Panc1 (cell line): ENCODE measurements at regions not wholly inside any gene's neighbourhood (a gene's known extent, or its start where the extent isn't known, plus 50 kb on each side); places are given as distances from the start of the nearest gene placed in this dataset.

Source experiments
- ATAC-seq: fragments of 200-7000 bp; cut with Tn5 transposase; 2 replicates; pipeline ENCODE4 v1.9.1; 2020; ENCODE audit warnings: mild to moderate bottlenecking, moderate library complexity
- BruUV-seq: library from RNA; stranded (reverse); fragments of 400-500 nt; replicated peaks from 2 replicates; lab custom pipeline; 2021; lab: Mats Ljungman, UMichigan
- CTCF ChIA-PET: fragments of 300-600 bp; sonication (Branson Sonifier 250); formaldehyde crosslinking; loops from one replicate; lab custom pipeline; 2022; ENCODE audit warnings: antibody characterized with exemption; lab: Charles Lee
- POLR2A ChIA-PET: fragments of 300-600 bp; sonication (Branson Sonifier 250); formaldehyde crosslinking; loops from one replicate; lab custom pipeline; 2022; ENCODE audit warnings: antibody characterized with exemption; lab: Charles Lee
- DNase-seq: peaks from one replicate; pipeline ENCODE4 v3.0.0-alpha.2; 2010; ENCODE audit warnings: low read depth, low spot score
- H3K27ac ChIP-seq: 2 replicates; pipeline ENCODE4 v1.5.1; 2011; ENCODE audit warnings: mild to moderate bottlenecking, low read length, inconsistent platforms
- H3K27me3 ChIP-seq: fragments of 200-500 bp; sonication (Bioruptor generic); 2 replicates; pipeline ENCODE4 v1.6.0; 2014; ENCODE audit warnings: low read length, inconsistent platforms; ENCODE audit not compliant: control insufficient read depth, insufficient read depth
- H3K36me3 ChIP-seq: fragments of 200-500 bp; sonication (Bioruptor generic); 2 replicates; pipeline ENCODE4 v1.5.1; 2014; ENCODE audit warnings: inconsistent platforms, mild to moderate bottlenecking, low read length, moderate library complexity; ENCODE audit not compliant: control insufficient read depth, insufficient read depth
- H3K4me1 ChIP-seq: 2 replicates; pipeline ENCODE4 v1.5.1; 2011; ENCODE audit warnings: inconsistent platforms, mild to moderate bottlenecking, low read length, moderate library complexity; ENCODE audit not compliant: control insufficient read depth, insufficient read depth
- H3K4me3 ChIP-seq, 2 experiments: 2 replicates each; pipeline ENCODE4 v1.5.1; 2011 to 2012; ENCODE audit warnings: low read depth in 2 of 2, low read length in 2 of 2, mild to moderate bottlenecking in 2 of 2, inconsistent platforms in 1 of 2, moderate library complexity in 1 of 2
- H3K9me3 ChIP-seq: fragments of 200-500 bp; sonication (Bioruptor generic); 2 replicates; pipeline ENCODE4 v1.5.1; 2014; ENCODE audit warnings: low read depth, mild to moderate bottlenecking, inconsistent platforms, low read length, moderate library complexity; ENCODE audit not compliant: control insufficient read depth, insufficient read depth
- POLR2AphosphoS5 ChIP-seq: IDR thresholded peaks from 2 replicates; pipeline ENCODE4 v1.6.1; 2012; ENCODE audit warnings: mild to moderate bottlenecking, low read depth, low read length, moderate library complexity
- REST ChIP-seq, 2 experiments: IDR thresholded peaks; 2 replicates each; pipeline ENCODE4 v1.6.1; 2011 to 2012; ENCODE audit warnings: low read depth in 2 of 2, control low read depth in 1 of 2, low read length in 1 of 2, mild to moderate bottlenecking in 1 of 2, moderate library complexity in 1 of 2; ENCODE audit not compliant: insufficient read depth in 1 of 2
- SIN3A ChIP-seq: IDR thresholded peaks from 2 replicates; pipeline ENCODE4 v1.6.1; 2012; ENCODE audit warnings: low read depth, mild to moderate bottlenecking, low read length, moderate library complexity, borderline replicate concordance; ENCODE audit not compliant: insufficient read depth
- TCF7L2 ChIP-seq: IDR thresholded peaks from 2 replicates; pipeline ENCODE4 v1.6.1; 2011; ENCODE audit warnings: mild to moderate bottlenecking, low read depth, low read length, inconsistent platforms
- in situ Hi-C: cut with HindIII; loops from 2 replicates; pipeline ENCODE4 v1.10.0; 2016; ENCODE audit warnings: low sequenced_read_pairs, low pct_unique_long_range_greater_than_20kb
- intact Hi-C: fragments of 100-400 bp; cut with micrococcal nuclease; formaldehyde crosslinking; loops from one replicate; pipeline ENCODE4 v1.10.0; 2022; ENCODE audit not compliant: unreplicated experiment
- TF ChIP-seq, protein P1 (sequence below): fragments of 450-650 bp; IDR thresholded peaks from 2 replicates; pipeline ENCODE4 v1.5.1; 2017; ENCODE audit warnings: mild to moderate bottlenecking

DNA sequence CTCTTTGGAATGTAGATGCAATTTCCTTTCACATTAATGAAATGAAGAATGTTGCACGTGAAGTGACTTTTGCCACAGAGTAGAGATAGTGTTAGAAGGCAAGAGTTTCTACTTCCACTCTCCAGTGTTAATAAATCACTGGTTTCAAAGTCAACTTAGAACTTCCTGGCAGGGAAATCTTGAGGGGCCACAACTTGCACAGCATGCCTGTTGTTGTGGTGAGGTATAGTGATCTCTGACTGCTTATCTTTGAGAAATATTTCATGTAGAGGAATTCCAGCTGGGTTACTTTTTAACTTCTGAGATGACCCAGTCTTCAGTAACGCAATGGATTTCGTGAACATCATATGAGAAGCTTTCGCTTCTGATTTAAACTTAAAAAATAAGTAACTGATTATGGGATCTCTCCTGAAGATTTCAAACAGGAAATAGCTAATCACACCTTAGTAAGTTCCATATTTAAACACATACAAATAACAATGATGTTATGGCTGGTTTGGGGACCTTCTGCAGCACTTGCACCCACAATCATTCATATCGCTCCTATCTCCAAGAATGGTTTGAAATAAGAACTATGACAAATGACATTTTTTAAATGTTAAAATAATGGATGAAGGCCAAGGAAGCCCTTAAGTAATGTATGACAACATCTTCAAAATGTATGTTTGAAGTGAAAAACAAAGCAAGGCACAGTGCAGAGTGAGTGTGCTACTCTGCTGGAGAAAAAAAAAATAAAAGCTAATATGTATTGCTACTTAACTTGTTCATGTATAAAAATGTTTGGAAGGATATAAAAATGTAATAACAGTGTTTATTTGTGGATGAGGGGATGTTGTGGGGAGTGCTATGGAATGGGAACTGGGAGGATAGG lies 726.5 kb upstream of the NECTIN3 start:
- H3K36me3 ChIP-seq: no peaks in the 10 kb centered on the region
- H3K4me3 ChIP-seq: no peak overlapping the region
- TF ChIP-seq, protein P1, sequence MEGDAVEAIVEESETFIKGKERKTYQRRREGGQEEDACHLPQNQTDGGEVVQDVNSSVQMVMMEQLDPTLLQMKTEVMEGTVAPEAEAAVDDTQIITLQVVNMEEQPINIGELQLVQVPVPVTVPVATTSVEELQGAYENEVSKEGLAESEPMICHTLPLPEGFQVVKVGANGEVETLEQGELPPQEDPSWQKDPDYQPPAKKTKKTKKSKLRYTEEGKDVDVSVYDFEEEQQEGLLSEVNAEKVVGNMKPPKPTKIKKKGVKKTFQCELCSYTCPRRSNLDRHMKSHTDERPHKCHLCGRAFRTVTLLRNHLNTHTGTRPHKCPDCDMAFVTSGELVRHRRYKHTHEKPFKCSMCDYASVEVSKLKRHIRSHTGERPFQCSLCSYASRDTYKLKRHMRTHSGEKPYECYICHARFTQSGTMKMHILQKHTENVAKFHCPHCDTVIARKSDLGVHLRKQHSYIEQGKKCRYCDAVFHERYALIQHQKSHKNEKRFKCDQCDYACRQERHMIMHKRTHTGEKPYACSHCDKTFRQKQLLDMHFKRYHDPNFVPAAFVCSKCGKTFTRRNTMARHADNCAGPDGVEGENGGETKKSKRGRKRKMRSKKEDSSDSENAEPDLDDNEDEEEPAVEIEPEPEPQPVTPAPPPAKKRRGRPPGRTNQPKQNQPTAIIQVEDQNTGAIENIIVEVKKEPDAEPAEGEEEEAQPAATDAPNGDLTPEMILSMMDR: no peak
- TF ChIP-seq REST (IDR thresholded peaks at IDR 0.05; ENCODE audit: insufficient read depth in 1 of 2, low read depth in 2 of 2, low read length in 1 of 2): no peak
- TF ChIP-seq SIN3A: no peak
- no peak for TF ChIP-seq TCF7L2
- TF ChIP-seq POLR2AphosphoS5: no peak
- no peaks in the 10 kb centered on the region for H3K9me3 ChIP-seq
- CTCF ChIA-PET: no interaction called here
- H3K4me1 ChIP-seq: no peaks in the 10 kb centered on the region
- POLR2A ChIA-PET: no interaction called here
- ATAC-seq (no peak), DNase-seq (no peak)
- in situ Hi-C loops: no loop called here
- intact Hi-C loops: no loop called here
- no TSS peak for BruUV-seq
- H3K27ac ChIP-seq: no peak overlapping the region
- H3K27me3 ChIP-seq: no peaks in the 10 kb centered on the region

- BruUV-seq: no TSS peak
- CTCF ChIA-PET: no interaction called here
- H3K36me3 ChIP-seq: no peaks in the 10 kb centered on the region
- DNase-seq (no peak), ATAC-seq (no peak)
- H3K4me1 ChIP-seq: no peaks in the 10 kb centered on the region
- no peak overlapping the region for H3K4me3 ChIP-seq
- no peak overlapping the region for H3K27ac ChIP-seq
- intact Hi-C loops: no loop called here
- TF ChIP-seq REST (IDR thresholded peaks at IDR 0.05; ENCODE audit: insufficient read depth in 1 of 2, low read depth in 2 of 2, low read length in 1 of 2): no peak
- TF ChIP-seq TCF7L2: no peak
- TF ChIP-seq, protein P1: no peak
- no peak for TF ChIP-seq POLR2AphosphoS5
- no peak for TF ChIP-seq SIN3A
- POLR2A ChIA-PET: no interaction called here
- no peaks in the 10 kb centered on the region for H3K27me3 ChIP-seq
- H3K9me3 ChIP-seq: no peaks in the 10 kb centered on the region
- in situ Hi-C loops: no loop called here
Observed at GRCh38 chr3:110349295-110349694, 722.3 kb upstream of the NECTIN3 start.
